HepG2 (cell line): ENCODE measurements at regions not wholly inside any gene's neighbourhood (a gene's known extent, or its start where the extent isn't known, plus 50 kb on each side); places are given as distances from the start of the nearest gene placed in this dataset.
A peak's percentile ranks its signal among the peaks of the same experiment; 100 is the strongest.

Source experiments
- ATAC-seq: fragments of 200-7000 bp; cut with Tn5 transposase; 3 replicates; pipeline ENCODE4 v1.9.1; 2020; ENCODE audit warnings: mild to moderate bottlenecking, moderate library complexity
- BruUV-seq: library from RNA; stranded (reverse); fragments of 400-500 nt; replicated peaks from 2 replicates; lab custom pipeline; 2021; lab: Mats Ljungman, UMichigan
- CTCF ChIA-PET: fragments of 300-600 bp; formaldehyde crosslinking; extraction: SDS; loops from one replicate; lab custom pipeline; 2021; ENCODE audit warnings: low total read pairs, inconsistent platforms, low intra/inter-chr PET ratio; lab: Yijun Ruan, JAX
- POLR2A ChIA-PET: fragments of 350-600 bp; sonication (Branson Sonifier 250); formaldehyde crosslinking; loops from one replicate; lab custom pipeline; 2020; ENCODE audit warnings: antibody characterized with exemption, inconsistent platforms; lab: Yijun Ruan, JAX
- DNase-seq: peaks from one replicate; pipeline ENCODE4 v3.0.0-alpha.2; 2015; ENCODE audit warnings: low spot score
- FAIRE-seq: peaks from 3 replicates; lab custom pipeline; 2011; peaks lifted over from hg19 to GRCh38; lab: Jason Lieb, UNC
- H2AFZ ChIP-seq: one replicate; pipeline ENCODE4 v1.6.1; 2011; ENCODE audit warnings: low read length, inconsistent platforms
- H3K27ac ChIP-seq: fragments of 300-600 bp; 3 replicates; pipeline ENCODE4 v1.8.0; 2011; ENCODE audit warnings: mixed run types, mild to moderate bottlenecking, mixed read lengths, low read length, inconsistent platforms; ENCODE audit not compliant: insufficient read depth; ENCODE audit errors: extremely low read length
- H3K27me3 ChIP-seq, 2 experiments: fragments of 200-600 bp in 1 of 2; 2 replicates in 1 of 2; 3 replicates in 1 of 2; pipeline versions ENCODE4 v1.6.0 to v1.8.0; 2011; ENCODE audit warnings: low read length in 2 of 2, mild to moderate bottlenecking in 2 of 2, moderate library complexity in 2 of 2, inconsistent platforms in 1 of 2; ENCODE audit not compliant: insufficient read depth in 2 of 2, control insufficient read depth in 1 of 2
- H3K36me3 ChIP-seq, 2 experiments: fragments of 200-600 bp in 1 of 2; replicated peaks in 1 of 2; 2 replicates in 1 of 2; 3 replicates in 1 of 2; pipeline versions ENCODE4 v1.5.1 to v1.8.0; 2011; ENCODE audit warnings: low read length in 2 of 2, inconsistent platforms in 1 of 2; ENCODE audit not compliant: insufficient read depth in 2 of 2, control insufficient read depth in 1 of 2
- H3K4me1 ChIP-seq: 2 replicates; pipeline ENCODE4 v1.5.1; 2012; ENCODE audit warnings: low read length, inconsistent platforms; ENCODE audit not compliant: insufficient read depth
- H3K4me2 ChIP-seq: 2 replicates; pipeline ENCODE4 v1.6.0; 2011; ENCODE audit warnings: low read depth, low read length, inconsistent platforms
- H3K4me3 ChIP-seq, 3 experiments: fragments of 200-600 bp in 1 of 3; sonication (generic), shearing (Covaris generic) in 1 of 3; replicated peaks in 1 of 3; 2 replicates each; pipeline ENCODE4 v1.5.1; 2011 to 2016; ENCODE audit warnings: low read length in 3 of 3, inconsistent platforms in 2 of 3, low read depth in 2 of 3, mild to moderate bottlenecking in 2 of 3, control low read depth in 1 of 3, mixed read lengths in 1 of 3; ENCODE audit not compliant: insufficient read depth in 1 of 3
- H3K79me2 ChIP-seq: one replicate; pipeline ENCODE4 v1.6.1; 2011; ENCODE audit warnings: low read length, inconsistent platforms; ENCODE audit not compliant: insufficient read depth
- H3K9ac ChIP-seq: 2 replicates; pipeline ENCODE4 v1.6.0; 2011; ENCODE audit warnings: mild to moderate bottlenecking, low read depth, low read length, inconsistent platforms; ENCODE audit not compliant: insufficient read depth
- H3K9me3 ChIP-seq: 2 replicates; pipeline ENCODE4 v1.5.1; 2012; ENCODE audit warnings: mild to moderate bottlenecking, low read length
- H4K20me1 ChIP-seq: 2 replicates; pipeline ENCODE4 v1.6.0; 2011; ENCODE audit warnings: inconsistent platforms, mild to moderate bottlenecking, low read length, moderate library complexity; ENCODE audit not compliant: insufficient read depth
- ATF2 ChIP-seq: sonication (generic); formaldehyde crosslinking; IDR thresholded peaks from 2 replicates; pipeline ENCODE4 v1.4.0; 2020; ENCODE audit warnings: missing genetic modification reagents
- EZH2 ChIP-seq: conservative IDR thresholded peaks from 2 replicates; pipeline ENCODE4 v1.6.1; 2012; ENCODE audit warnings: mild to moderate bottlenecking, low read depth, low read length, moderate library complexity
- JUND ChIP-seq: sonication (generic); formaldehyde crosslinking; IDR thresholded peaks from 2 replicates; pipeline ENCODE4 v1.8.0; 2022; ENCODE audit warnings: mild to moderate bottlenecking, missing genetic modification reagents
- MNT ChIP-seq: fragments of 450-650 bp; IDR thresholded peaks from 2 replicates; pipeline ENCODE4 v1.6.1; 2016
- ZNF761 ChIP-seq: sonication (generic); formaldehyde crosslinking; conservative IDR thresholded peaks from 2 replicates; pipeline ENCODE4 v1.4.0; 2020; ENCODE audit warnings: mild to moderate bottlenecking, missing genetic modification reagents
- WGBS: methylation state at CpG from one replicate; pipeline ENCODE4 v1.1.6; 2017; ENCODE audit warnings: low lambda C conversion rate; 5-methylcytosine and 5-hydroxymethylcytosine counted together
- in situ Hi-C: cut with HindIII; loops from 2 replicates; pipeline ENCODE4 v1.10.0; 2017; ENCODE audit warnings: low pct_unique_long_range_greater_than_20kb; ENCODE audit not compliant: extremely low pct_ligation_motif_present
- intact Hi-C: fragments of 100-400 bp; cut with micrococcal nuclease; formaldehyde crosslinking; loops from one replicate; pipeline ENCODE4 v1.10.0; 2022; ENCODE audit not compliant: unreplicated experiment

- no peak for TF ChIP-seq ZNF761 (CRISPR knock-in tag)
Observed at GRCh38 chr20:59398537-59399205, 98.3 kb downstream of the EDN3 start (continued).

GRCh38 chr20:59399426-59400099, 99.2 kb downstream of the EDN3 start:
- H3K4me3 ChIP-seq: no peak overlapping the region
- in situ Hi-C loops: loop anchor here (5.0 kb wide), 2 partner anchors 312 to 527 kb away; no protein-coding TSS in a partner anchor
- no peak overlapping the region for H3K27ac ChIP-seq
- peak; percentile 74; the same call in 1 of the 2 replicates for TF ChIP-seq MNT
- TF ChIP-seq JUND: no peak
- TF ChIP-seq ATF2 (CRISPR knock-in tag): no peak
- 0 out of 2 replicates have a peak, but pooled peaks have one; percentile 56 for TF ChIP-seq EZH2
- H3K79me2 ChIP-seq: no peaks in the 10 kb centered on the region
- no peaks in the 10 kb centered on the region for H3K4me1 ChIP-seq
- ChIA-PET CTCF (no interaction called here), POLR2A (no interaction called here)
- H3K36me3 ChIP-seq: no peaks in the 10 kb centered on the region
- intact Hi-C loops: loop anchor here (5.0 kb wide), 1 partner anchor 527 kb away; no protein-coding TSS in a partner anchor
- no peak for ATAC-seq
- no peak for DNase-seq
- no peaks in the 10 kb centered on the region for H3K9me3 ChIP-seq
- no peak for FAIRE-seq
- H3K27me3 ChIP-seq: peaks cover 14 to 79% of the 10 kb centered on the region in 2 experiments
- peaks cover 4% of the 10 kb centered on the region; the same call in 1 of the 2 replicates for H4K20me1 ChIP-seq
- H2AFZ ChIP-seq: no peak overlapping the region
- 2% methylated on average over 17 of the region's 17 CpGs for WGBS
- no peak overlapping the region for H3K9ac ChIP-seq
- BruUV-seq: no TSS peak
- H3K4me2 ChIP-seq: no peak overlapping the region
